ENCODE measurements at regions not wholly inside any gene's neighbourhood (a gene's known extent, or its start where the extent isn't known, plus 50 kb on each side); places are given as distances from the start of the nearest gene placed in this dataset.

GRCh38 chr2:15797939-15798281 lies 142.4 kb upstream of the MYCN start:
- TF ChIP-seq CTCF (IDR thresholded peaks at IDR 0.05) (no peak), POLR2A (IDR thresholded peaks at IDR 0.05) (no peak)

Measured in right lobe of liver (tissue), 4 donors.